ENCODE measurements at regions not wholly inside any gene's neighbourhood (a gene's known extent, or its start where the extent isn't known, plus 50 kb on each side); places are given as distances from the start of the nearest gene placed in this dataset.

- Histone ChIP-seq H3K9ac (no peak overlapping the region), H3K27me3 (ENCODE audit: control insufficient read depth, insufficient read depth, low read length) (no peaks in the 10 kb centered on the region), H3K4me3 (ENCODE audit: low read depth, low read length) (no peak overlapping the region), H3K36me3 (ENCODE audit: control insufficient read depth, insufficient read depth, low read length) (no peaks in the 10 kb centered on the region), H3K4me2 (ENCODE audit: low read length) (no peak overlapping the region), H3K4me1 (no peaks in the 10 kb centered on the region), H3K79me2 (no peaks in the 10 kb centered on the region), H3K27ac (no peak overlapping the region), H3K9me3 (ENCODE audit: control insufficient read depth, low read length) (no peaks in the 10 kb centered on the region), H2AFZ (no peak overlapping the region)
- TF ChIP-seq CTCF (IDR thresholded peaks at IDR 0.05) = no peak
Observed at GRCh38 chr12:61894168-61894567, 366.0 kb upstream of the USP15 start.

- Histone ChIP-seq H3K4me1 (no peaks in the 10 kb centered on the region), H3K79me2 (no peaks in the 10 kb centered on the region), H3K4me2 (ENCODE audit: low read length) (no peak overlapping the region), H3K9me3 (ENCODE audit: control insufficient read depth, low read length) (no peaks in the 10 kb centered on the region), H3K27ac (no peak overlapping the region), H3K4me3 (ENCODE audit: low read depth, low read length) (no peak overlapping the region), H3K9ac (no peak overlapping the region), H3K36me3 (ENCODE audit: control insufficient read depth, insufficient read depth, low read length) (no peaks in the 10 kb centered on the region), H3K27me3 (ENCODE audit: control insufficient read depth, insufficient read depth, low read length) (no peaks in the 10 kb centered on the region), H2AFZ (no peak overlapping the region)
- TF ChIP-seq CTCF (IDR thresholded peaks at IDR 0.05) = no peak
Observed at GRCh38 chr12:61896436-61896835, 363.8 kb upstream of the USP15 start.

GRCh38 chr12:61902403-61902802, 357.8 kb upstream of the USP15 start:
- no peaks in the 10 kb centered on the region for H3K4me1 ChIP-seq
- no peaks in the 10 kb centered on the region for H3K27me3 ChIP-seq (ENCODE audit: control insufficient read depth, insufficient read depth, low read length)
- H3K9ac ChIP-seq = no peak overlapping the region
- no peaks in the 10 kb centered on the region for H3K79me2 ChIP-seq
- H2AFZ ChIP-seq = no peak overlapping the region
- H3K4me3 ChIP-seq (ENCODE audit: low read depth, low read length) = no peak overlapping the region
- no peaks in the 10 kb centered on the region for H3K36me3 ChIP-seq (ENCODE audit: control insufficient read depth, insufficient read depth, low read length)
- H3K27ac ChIP-seq = no peak overlapping the region
- no peaks in the 10 kb centered on the region for H3K9me3 ChIP-seq (ENCODE audit: control insufficient read depth, low read length)
- no peak for TF ChIP-seq CTCF (IDR thresholded peaks at IDR 0.05)
- H3K4me2 ChIP-seq (ENCODE audit: low read length) = no peak overlapping the region

GRCh38 chr12:61911113-61911512, 349.1 kb upstream of the USP15 start:
- Histone ChIP-seq H3K4me2 (ENCODE audit: low read length) (no peak overlapping the region), H3K27ac (no peak overlapping the region), H2AFZ (no peak overlapping the region), H3K9me3 (ENCODE audit: control insufficient read depth, low read length) (no peaks in the 10 kb centered on the region), H3K4me1 (no peaks in the 10 kb centered on the region), H3K36me3 (ENCODE audit: control insufficient read depth, insufficient read depth, low read length) (no peaks in the 10 kb centered on the region), H3K27me3 (ENCODE audit: control insufficient read depth, insufficient read depth, low read length) (no peaks in the 10 kb centered on the region), H3K9ac (no peak overlapping the region), H3K4me3 (ENCODE audit: low read depth, low read length) (no peak overlapping the region), H3K79me2 (no peaks in the 10 kb centered on the region)
- no peak for TF ChIP-seq CTCF (IDR thresholded peaks at IDR 0.05)

- Histone ChIP-seq H3K9me3 (ENCODE audit: control insufficient read depth, low read length) (no peaks in the 10 kb centered on the region), H3K4me3 (ENCODE audit: low read depth, low read length) (no peak overlapping the region), H3K9ac (no peak overlapping the region)
Observed at GRCh38 chr12:61915420-61915819, 344.8 kb upstream of the USP15 start.

More at GRCh38 chr12:61915420-61915819, 344.8 kb upstream of the USP15 start:
- H3K4me1 ChIP-seq = no peaks in the 10 kb centered on the region
- TF ChIP-seq CTCF (IDR thresholded peaks at IDR 0.05) = no peak
- H3K4me2 ChIP-seq (ENCODE audit: low read length) = no peak overlapping the region
- no peaks in the 10 kb centered on the region for H3K79me2 ChIP-seq
- no peak overlapping the region for H2AFZ ChIP-seq
- no peak overlapping the region for H3K27ac ChIP-seq
- H3K36me3 ChIP-seq (ENCODE audit: control insufficient read depth, insufficient read depth, low read length) = no peaks in the 10 kb centered on the region
- H3K27me3 ChIP-seq (ENCODE audit: control insufficient read depth, insufficient read depth, low read length) = no peaks in the 10 kb centered on the region
